SK-N-SH treated with all-trans-retinoic acid at 6 μM for 48 hours (cell line): ENCODE measurements at regions not wholly inside any gene's neighbourhood (a gene's known extent, or its start where the extent isn't known, plus 50 kb on each side); places are given as distances from the start of the nearest gene placed in this dataset.

ENCODE experiments used
- ATAC-seq: fragments of 200-7000 bp; cut with Tn5 transposase; 3 replicates; pipeline ENCODE4 v1.9.1; 2020; ENCODE audit warnings: mild to moderate bottlenecking, moderate library complexity
- ARNTL ChIP-seq: fragments of 450-650 bp; formaldehyde crosslinking; IDR thresholded peaks from 2 replicates; pipeline ENCODE4 v1.5.0; 2020; ENCODE audit warnings: low read depth, mild to moderate bottlenecking, moderate library complexity, borderline replicate concordance
- CSDC2 ChIP-seq: fragments of 250-450 bp; sonication (Bioruptor Pico); IDR thresholded peaks from 2 replicates; pipeline ENCODE4 v1.5.0; 2020; ENCODE audit warnings: mild to moderate bottlenecking, moderate library complexity
- ESRRG ChIP-seq: fragments of 250-450 bp; sonication (Bioruptor Pico); IDR thresholded peaks from 2 replicates; pipeline ENCODE4 v1.6.1; 2021; ENCODE audit warnings: mild to moderate bottlenecking
- ISL1 ChIP-seq: fragments of 250-450 bp; sonication (Bioruptor Pico); IDR thresholded peaks from 2 replicates; pipeline ENCODE4 v2.1.2; 2022; ENCODE audit warnings: mild to moderate bottlenecking, moderate library complexity
- OSR1 ChIP-seq: fragments of 250-450 bp; sonication (Bioruptor Pico); IDR thresholded peaks from 2 replicates; pipeline ENCODE4 v1.8.0; 2022; ENCODE audit warnings: moderate library complexity, mild to moderate bottlenecking, inconsistent platforms
- PPARA ChIP-seq: fragments of 250-450 bp; sonication (Bioruptor Pico); IDR thresholded peaks from 2 replicates; pipeline ENCODE4 v1.5.0; 2020; ENCODE audit warnings: mild to moderate bottlenecking, borderline replicate concordance
- SNAI2 ChIP-seq: fragments of 250-450 bp; sonication (Bioruptor Pico); IDR thresholded peaks from 2 replicates; pipeline ENCODE4 v1.5.0; 2020; ENCODE audit warnings: mild to moderate bottlenecking, moderate library complexity
- TCF4 ChIP-seq: fragments of 250-450 bp; sonication (Bioruptor Pico); IDR thresholded peaks from 2 replicates; pipeline ENCODE4 v1.8.0; 2021; ENCODE audit warnings: mild to moderate bottlenecking, moderate library complexity, borderline replicate concordance
- TOX ChIP-seq: fragments of 250-450 bp; sonication (Bioruptor Pico); IDR thresholded peaks from 2 replicates; pipeline ENCODE4 v1.8.0; 2021; ENCODE audit warnings: mild to moderate bottlenecking, moderate library complexity, borderline replicate concordance
- ZFP3 ChIP-seq: fragments of 250-450 bp; sonication (Bioruptor Pico); IDR thresholded peaks from 2 replicates; pipeline ENCODE4 v1.5.0; 2020; ENCODE audit warnings: mild to moderate bottlenecking, moderate library complexity
- ZFP30 ChIP-seq: fragments of 450-650 bp; formaldehyde crosslinking; IDR thresholded peaks from 2 replicates; pipeline ENCODE4 v1.5.0; 2022; ENCODE audit warnings: mild to moderate bottlenecking, moderate library complexity
- ZNF565 ChIP-seq: fragments of 450-650 bp; formaldehyde crosslinking; conservative IDR thresholded peaks from 2 replicates; pipeline ENCODE4 v1.5.0; 2020; ENCODE audit warnings: low read depth, mild to moderate bottlenecking, moderate library complexity
- ZNF70 ChIP-seq: fragments of 450-650 bp; formaldehyde crosslinking; IDR thresholded peaks from 2 replicates; pipeline ENCODE4 v1.5.0; 2020; ENCODE audit warnings: mild to moderate bottlenecking, moderate library complexity
- ZNF8 ChIP-seq: fragments of 450-650 bp; formaldehyde crosslinking; IDR thresholded peaks from 2 replicates; pipeline ENCODE4 v1.5.0; 2020; ENCODE audit warnings: mild to moderate bottlenecking, moderate library complexity
- TF ChIP-seq, protein P1 (sequence below): fragments of 250-450 bp; sonication (Bioruptor Pico); IDR thresholded peaks from 2 replicates; pipeline ENCODE4 v1.5.1; 2020; ENCODE audit warnings: low read depth, mild to moderate bottlenecking, moderate library complexity
- TF ChIP-seq, protein P2 (sequence below): fragments of 250-450 bp; sonication (Bioruptor Pico); IDR thresholded peaks from 2 replicates; pipeline ENCODE4 v1.8.0; 2020; ENCODE audit warnings: mild to moderate bottlenecking, moderate library complexity, borderline replicate concordance
- TF ChIP-seq, protein P3 (sequence below): fragments of 250-450 bp; sonication (Bioruptor Pico); IDR thresholded peaks from 2 replicates; pipeline ENCODE4 v1.5.0; 2020; ENCODE audit warnings: mild to moderate bottlenecking, moderate library complexity
- TF ChIP-seq, protein P4 (sequence below): fragments of 250-450 bp; sonication (Bioruptor Pico); IDR thresholded peaks from 2 replicates; pipeline ENCODE4 v1.8.0; 2021; ENCODE audit warnings: low read depth, mild to moderate bottlenecking, moderate library complexity, borderline replicate concordance
- TF ChIP-seq, protein P5 (sequence below): fragments of 250-450 bp; sonication (Bioruptor Pico); IDR thresholded peaks from 2 replicates; pipeline ENCODE4 v1.5.1; 2021; ENCODE audit warnings: mild to moderate bottlenecking, moderate library complexity

DNA sequence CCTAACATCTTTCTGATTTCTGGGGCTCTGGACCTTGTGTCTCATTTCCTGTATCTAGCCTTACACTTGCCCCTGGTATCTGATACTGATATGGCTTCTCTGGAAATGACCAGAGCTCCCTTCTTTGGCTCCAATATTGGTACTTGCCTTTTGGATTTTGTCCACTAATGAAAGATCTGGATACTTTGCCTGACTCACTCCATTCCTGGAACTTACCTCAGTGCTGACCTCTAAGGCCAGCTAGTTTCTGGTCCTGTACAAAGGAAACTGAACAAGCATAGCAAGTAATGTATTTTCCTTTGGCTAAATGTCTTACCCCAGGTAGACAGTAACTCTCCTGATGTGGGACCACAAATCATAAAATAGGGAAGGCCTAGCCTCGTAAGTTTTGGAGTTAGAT lies 93.8 kb upstream of the SLC4A7 start (continued):
- TF ChIP-seq, protein P1, sequence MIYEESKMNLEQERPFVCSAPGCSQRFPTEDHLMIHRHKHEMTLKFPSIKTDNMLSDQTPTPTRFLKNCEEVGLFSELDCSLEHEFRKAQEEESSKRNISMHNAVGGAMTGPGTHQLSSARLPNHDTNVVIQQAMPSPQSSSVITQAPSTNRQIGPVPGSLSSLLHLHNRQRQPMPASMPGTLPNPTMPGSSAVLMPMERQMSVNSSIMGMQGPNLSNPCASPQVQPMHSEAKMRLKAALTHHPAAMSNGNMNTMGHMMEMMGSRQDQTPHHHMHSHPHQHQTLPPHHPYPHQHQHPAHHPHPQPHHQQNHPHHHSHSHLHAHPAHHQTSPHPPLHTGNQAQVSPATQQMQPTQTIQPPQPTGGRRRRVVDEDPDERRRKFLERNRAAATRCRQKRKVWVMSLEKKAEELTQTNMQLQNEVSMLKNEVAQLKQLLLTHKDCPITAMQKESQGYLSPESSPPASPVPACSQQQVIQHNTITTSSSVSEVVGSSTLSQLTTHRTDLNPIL (CRISPR knock-in tag): no peak
- TF ChIP-seq TCF4 (CRISPR knock-in tag) (no peak), TOX (CRISPR knock-in tag) (no peak), ZNF70 (CRISPR knock-in tag) (no peak), SNAI2 (CRISPR knock-in tag) (no peak), OSR1 (CRISPR knock-in tag) (no peak), ZNF8 (CRISPR knock-in tag) (no peak), ZFP3 (CRISPR knock-in tag) (no peak), ZFP30 (CRISPR knock-in tag) (no peak)
- TF ChIP-seq, all 23 proteins: peak for 0

DNA sequence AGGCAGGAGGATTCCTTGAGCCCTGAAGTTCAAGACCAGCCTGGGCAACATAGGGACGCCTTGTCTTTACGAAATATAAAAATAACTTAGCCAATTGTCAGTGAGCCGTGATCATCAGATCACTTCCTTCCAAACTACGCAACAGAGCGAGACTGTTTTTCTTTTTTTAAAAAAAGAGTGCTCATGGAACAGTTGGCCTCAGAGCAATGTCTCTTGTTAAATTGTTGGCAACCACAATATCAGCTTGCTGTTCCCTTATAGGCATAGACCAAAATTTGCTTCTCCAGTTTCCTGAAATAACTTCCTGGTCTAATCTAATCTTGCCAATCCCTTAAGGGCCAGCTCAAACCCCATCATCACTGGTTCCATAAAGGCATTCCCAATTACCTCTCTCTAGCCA lies 93.3 kb upstream of the SLC4A7 start:
- TF ChIP-seq OSR1 (CRISPR knock-in tag): no peak
- no peak for ATAC-seq

DNA sequence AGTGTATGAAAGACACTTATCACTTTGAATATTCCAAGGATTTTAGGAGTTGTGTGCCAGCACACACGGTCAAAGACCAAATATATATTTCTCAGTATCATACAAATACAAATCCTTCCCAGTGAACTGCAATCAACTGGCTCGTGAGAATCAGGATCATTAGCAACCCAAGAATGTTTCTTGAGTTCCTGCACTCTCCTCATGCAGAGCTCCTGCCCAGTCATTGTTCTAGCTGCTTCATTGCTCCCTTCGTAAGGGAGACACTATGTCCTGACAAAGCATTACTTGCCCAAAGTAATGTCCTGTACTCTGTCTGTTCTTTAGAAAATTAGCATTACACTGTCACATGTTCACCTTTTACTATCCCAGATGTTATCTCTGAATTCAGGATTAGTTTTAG lies 92.0 kb upstream of the SLC4A7 start:
- no peak for ATAC-seq
- TF ChIP-seq, protein P2, sequence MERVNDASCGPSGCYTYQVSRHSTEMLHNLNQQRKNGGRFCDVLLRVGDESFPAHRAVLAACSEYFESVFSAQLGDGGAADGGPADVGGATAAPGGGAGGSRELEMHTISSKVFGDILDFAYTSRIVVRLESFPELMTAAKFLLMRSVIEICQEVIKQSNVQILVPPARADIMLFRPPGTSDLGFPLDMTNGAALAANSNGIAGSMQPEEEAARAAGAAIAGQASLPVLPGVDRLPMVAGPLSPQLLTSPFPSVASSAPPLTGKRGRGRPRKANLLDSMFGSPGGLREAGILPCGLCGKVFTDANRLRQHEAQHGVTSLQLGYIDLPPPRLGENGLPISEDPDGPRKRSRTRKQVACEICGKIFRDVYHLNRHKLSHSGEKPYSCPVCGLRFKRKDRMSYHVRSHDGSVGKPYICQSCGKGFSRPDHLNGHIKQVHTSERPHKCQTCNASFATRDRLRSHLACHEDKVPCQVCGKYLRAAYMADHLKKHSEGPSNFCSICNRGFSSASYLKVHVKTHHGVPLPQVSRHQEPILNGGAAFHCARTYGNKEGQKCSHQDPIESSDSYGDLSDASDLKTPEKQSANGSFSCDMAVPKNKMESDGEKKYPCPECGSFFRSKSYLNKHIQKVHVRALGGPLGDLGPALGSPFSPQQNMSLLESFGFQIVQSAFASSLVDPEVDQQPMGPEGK (CRISPR knock-in tag): no peak
- TF ChIP-seq ISL1 (CRISPR knock-in tag) (no peak), SNAI2 (CRISPR knock-in tag) (no peak), ESRRG (CRISPR knock-in tag) (no peak), CSDC2 (no peak), ZFP3 (CRISPR knock-in tag) (no peak), ZNF565 (CRISPR knock-in tag) (no peak), ZFP30 (CRISPR knock-in tag) (no peak), ZNF8 (CRISPR knock-in tag) (no peak), ARNTL (no peak), PPARA (CRISPR knock-in tag) (no peak)
- TF ChIP-seq, protein P3, sequence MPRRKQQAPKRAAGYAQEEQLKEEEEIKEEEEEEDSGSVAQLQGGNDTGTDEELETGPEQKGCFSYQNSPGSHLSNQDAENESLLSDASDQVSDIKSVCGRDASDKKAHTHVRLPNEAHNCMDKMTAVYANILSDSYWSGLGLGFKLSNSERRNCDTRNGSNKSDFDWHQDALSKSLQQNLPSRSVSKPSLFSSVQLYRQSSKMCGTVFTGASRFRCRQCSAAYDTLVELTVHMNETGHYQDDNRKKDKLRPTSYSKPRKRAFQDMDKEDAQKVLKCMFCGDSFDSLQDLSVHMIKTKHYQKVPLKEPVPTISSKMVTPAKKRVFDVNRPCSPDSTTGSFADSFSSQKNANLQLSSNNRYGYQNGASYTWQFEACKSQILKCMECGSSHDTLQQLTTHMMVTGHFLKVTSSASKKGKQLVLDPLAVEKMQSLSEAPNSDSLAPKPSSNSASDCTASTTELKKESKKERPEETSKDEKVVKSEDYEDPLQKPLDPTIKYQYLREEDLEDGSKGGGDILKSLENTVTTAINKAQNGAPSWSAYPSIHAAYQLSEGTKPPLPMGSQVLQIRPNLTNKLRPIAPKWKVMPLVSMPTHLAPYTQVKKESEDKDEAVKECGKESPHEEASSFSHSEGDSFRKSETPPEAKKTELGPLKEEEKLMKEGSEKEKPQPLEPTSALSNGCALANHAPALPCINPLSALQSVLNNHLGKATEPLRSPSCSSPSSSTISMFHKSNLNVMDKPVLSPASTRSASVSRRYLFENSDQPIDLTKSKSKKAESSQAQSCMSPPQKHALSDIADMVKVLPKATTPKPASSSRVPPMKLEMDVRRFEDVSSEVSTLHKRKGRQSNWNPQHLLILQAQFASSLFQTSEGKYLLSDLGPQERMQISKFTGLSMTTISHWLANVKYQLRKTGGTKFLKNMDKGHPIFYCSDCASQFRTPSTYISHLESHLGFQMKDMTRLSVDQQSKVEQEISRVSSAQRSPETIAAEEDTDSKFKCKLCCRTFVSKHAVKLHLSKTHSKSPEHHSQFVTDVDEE (CRISPR knock-in tag): no peak
- TF ChIP-seq, protein P4, sequence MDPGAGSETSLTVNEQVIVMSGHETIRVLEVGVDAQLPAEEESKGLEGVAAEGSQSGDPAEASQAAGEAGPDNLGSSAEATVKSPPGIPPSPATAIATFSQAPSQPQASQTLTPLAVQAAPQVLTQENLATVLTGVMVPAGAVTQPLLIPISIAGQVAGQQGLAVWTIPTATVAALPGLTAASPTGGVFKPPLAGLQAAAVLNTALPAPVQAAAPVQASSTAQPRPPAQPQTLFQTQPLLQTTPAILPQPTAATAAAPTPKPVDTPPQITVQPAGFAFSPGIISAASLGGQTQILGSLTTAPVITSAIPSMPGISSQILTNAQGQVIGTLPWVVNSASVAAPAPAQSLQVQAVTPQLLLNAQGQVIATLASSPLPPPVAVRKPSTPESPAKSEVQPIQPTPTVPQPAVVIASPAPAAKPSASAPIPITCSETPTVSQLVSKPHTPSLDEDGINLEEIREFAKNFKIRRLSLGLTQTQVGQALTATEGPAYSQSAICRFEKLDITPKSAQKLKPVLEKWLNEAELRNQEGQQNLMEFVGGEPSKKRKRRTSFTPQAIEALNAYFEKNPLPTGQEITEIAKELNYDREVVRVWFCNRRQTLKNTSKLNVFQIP: no peak
- TF ChIP-seq, protein P5, sequence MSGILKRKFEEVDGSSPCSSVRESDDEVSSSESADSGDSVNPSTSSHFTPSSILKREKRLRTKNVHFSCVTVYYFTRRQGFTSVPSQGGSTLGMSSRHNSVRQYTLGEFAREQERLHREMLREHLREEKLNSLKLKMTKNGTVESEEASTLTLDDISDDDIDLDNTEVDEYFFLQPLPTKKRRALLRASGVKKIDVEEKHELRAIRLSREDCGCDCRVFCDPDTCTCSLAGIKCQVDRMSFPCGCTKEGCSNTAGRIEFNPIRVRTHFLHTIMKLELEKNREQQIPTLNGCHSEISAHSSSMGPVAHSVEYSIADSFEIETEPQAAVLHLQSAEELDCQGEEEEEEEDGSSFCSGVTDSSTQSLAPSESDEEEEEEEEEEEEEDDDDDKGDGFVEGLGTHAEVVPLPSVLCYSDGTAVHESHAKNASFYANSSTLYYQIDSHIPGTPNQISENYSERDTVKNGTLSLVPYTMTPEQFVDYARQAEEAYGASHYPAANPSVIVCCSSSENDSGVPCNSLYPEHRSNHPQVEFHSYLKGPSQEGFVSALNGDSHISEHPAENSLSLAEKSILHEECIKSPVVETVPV (CRISPR knock-in tag): no peak
- TF ChIP-seq, protein P1 (CRISPR knock-in tag): no peak
